H1 (cell line): ENCODE measurements at regions not wholly inside any gene's neighbourhood (a gene's known extent, or its start where the extent isn't known, plus 50 kb on each side); places are given as distances from the start of the nearest gene placed in this dataset.

Source experiments
- ATF3 ChIP-seq: IDR thresholded peaks from 2 replicates; pipeline ENCODE4 v1.6.1; 2011; ENCODE audit warnings: low read depth, mild to moderate bottlenecking, low read length; ENCODE audit not compliant: insufficient read depth
- CBX5 ChIP-seq: fragments of 300-800, 300-1000 bp; sonication (generic); IDR thresholded peaks from 2 replicates; pipeline ENCODE4 v1.7.1; 2016; ENCODE audit warnings: antibody characterized with exemption, low read length, low read depth
- EP300 ChIP-seq, 2 experiments: IDR thresholded peaks; 1 replicate in 1 of 2; 2 replicates in 1 of 2; pipeline ENCODE4 v1.6.1; 2011 to 2012; ENCODE audit warnings: low read depth in 2 of 2, low read length in 2 of 2, mild to moderate bottlenecking in 2 of 2, borderline replicate concordance in 1 of 2, inconsistent platforms in 1 of 2, moderate library complexity in 1 of 2
- EZH2 ChIP-seq: fragments of 200-600 bp; sonication (generic); IDR thresholded peaks from 2 replicates; pipeline ENCODE4 v1.7.1; 2012; ENCODE audit warnings: low read depth, mild to moderate bottlenecking, moderate library complexity, low read length, inconsistent platforms; ENCODE audit not compliant: severe bottlenecking
- HDAC2 ChIP-seq, 2 experiments: fragments of 300-600 bp in 1 of 2; sonication (generic) in 1 of 2; IDR thresholded peaks; 2 replicates each; pipeline ENCODE4 v1.6.1; 2011 to 2012; ENCODE audit warnings: low read depth in 2 of 2, low read length in 2 of 2, mild to moderate bottlenecking in 2 of 2, moderate library complexity in 2 of 2, borderline replicate concordance in 1 of 2, inconsistent platforms in 1 of 2
- KDM5A ChIP-seq: fragments of 200-600 bp; IDR thresholded peaks from 2 replicates; pipeline ENCODE4 v1.7.1; 2012; ENCODE audit warnings: mild to moderate bottlenecking, low read length, inconsistent platforms, mixed read lengths
- MAFK ChIP-seq: IDR thresholded peaks from 2 replicates; pipeline ENCODE4 v1.6.1; 2012; ENCODE audit warnings: low read depth, mild to moderate bottlenecking, improper control_type of control experiment, low read length
- POLR2A ChIP-seq, 2 experiments: IDR thresholded peaks; 1 replicate in 1 of 2; 2 replicates in 1 of 2; pipeline ENCODE4 v1.6.1; 2011; ENCODE audit warnings: low read depth in 2 of 2, low read length in 2 of 2, mild to moderate bottlenecking in 2 of 2; ENCODE audit errors: control extremely low read depth in 1 of 2
- RBBP5 ChIP-seq: IDR thresholded peaks from 2 replicates; pipeline ENCODE4 v1.7.1; 2012; ENCODE audit warnings: low read depth, mild to moderate bottlenecking, inconsistent platforms, low read length, moderate library complexity, borderline replicate concordance
- SIX5 ChIP-seq: IDR thresholded peaks from 2 replicates; pipeline ENCODE4 v1.6.1; 2011; ENCODE audit warnings: mild to moderate bottlenecking, low read depth, low read length
- TF ChIP-seq, protein P1 (sequence below), 3 experiments: IDR thresholded peaks; 1 replicate in 2 of 3; 2 replicates in 1 of 3; pipeline versions ENCODE4 v1.5.1 to v1.6.1; 2011; ENCODE audit warnings: low read length in 3 of 3, mild to moderate bottlenecking in 3 of 3, inconsistent platforms in 2 of 3, low read depth in 1 of 3, moderate library complexity in 1 of 3; ENCODE audit not compliant: insufficient read depth in 1 of 3; ENCODE audit errors: control extremely low read depth in 1 of 3
- TF ChIP-seq, protein P2 (sequence below): IDR thresholded peaks from 2 replicates; pipeline ENCODE4 v1.6.1; 2012; ENCODE audit warnings: inconsistent platforms

- TF ChIP-seq, protein P1, sequence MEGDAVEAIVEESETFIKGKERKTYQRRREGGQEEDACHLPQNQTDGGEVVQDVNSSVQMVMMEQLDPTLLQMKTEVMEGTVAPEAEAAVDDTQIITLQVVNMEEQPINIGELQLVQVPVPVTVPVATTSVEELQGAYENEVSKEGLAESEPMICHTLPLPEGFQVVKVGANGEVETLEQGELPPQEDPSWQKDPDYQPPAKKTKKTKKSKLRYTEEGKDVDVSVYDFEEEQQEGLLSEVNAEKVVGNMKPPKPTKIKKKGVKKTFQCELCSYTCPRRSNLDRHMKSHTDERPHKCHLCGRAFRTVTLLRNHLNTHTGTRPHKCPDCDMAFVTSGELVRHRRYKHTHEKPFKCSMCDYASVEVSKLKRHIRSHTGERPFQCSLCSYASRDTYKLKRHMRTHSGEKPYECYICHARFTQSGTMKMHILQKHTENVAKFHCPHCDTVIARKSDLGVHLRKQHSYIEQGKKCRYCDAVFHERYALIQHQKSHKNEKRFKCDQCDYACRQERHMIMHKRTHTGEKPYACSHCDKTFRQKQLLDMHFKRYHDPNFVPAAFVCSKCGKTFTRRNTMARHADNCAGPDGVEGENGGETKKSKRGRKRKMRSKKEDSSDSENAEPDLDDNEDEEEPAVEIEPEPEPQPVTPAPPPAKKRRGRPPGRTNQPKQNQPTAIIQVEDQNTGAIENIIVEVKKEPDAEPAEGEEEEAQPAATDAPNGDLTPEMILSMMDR (IDR thresholded peaks at IDR 0.05; ENCODE audit: control extremely low read depth in 1 of 3, insufficient read depth in 1 of 3, low read depth in 1 of 3, low read length in 3 of 3) = no peak
- TF ChIP-seq POLR2A (IDR thresholded peaks at IDR 0.05; ENCODE audit: control extremely low read depth in 1 of 2, low read depth in 2 of 2, low read length in 2 of 2) (no peak), MAFK (no peak), SIX5 (no peak), ATF3 (no peak), EZH2 (no peak), CBX5 (no peak), KDM5A (no peak), EP300 (IDR thresholded peaks at IDR 0.05; ENCODE audit: borderline replicate concordance in 1 of 2, low read depth in 2 of 2, low read length in 2 of 2) (no peak), HDAC2 (IDR thresholded peaks at IDR 0.05; ENCODE audit: borderline replicate concordance in 1 of 2, low read depth in 2 of 2, low read length in 2 of 2) (no peak), RBBP5 (no peak)
- TF ChIP-seq, protein P2, sequence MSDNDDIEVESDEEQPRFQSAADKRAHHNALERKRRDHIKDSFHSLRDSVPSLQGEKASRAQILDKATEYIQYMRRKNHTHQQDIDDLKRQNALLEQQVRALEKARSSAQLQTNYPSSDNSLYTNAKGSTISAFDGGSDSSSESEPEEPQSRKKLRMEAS = no peak
Observed at GRCh38 chr1:221451741-221452140, 290.1 kb downstream of the DUSP10 start.
